Suprapubic skin (tissue), 4 donors: ENCODE measurements at regions not wholly inside any gene's neighbourhood (a gene's known extent, or its start where the extent isn't known, plus 50 kb on each side); places are given as distances from the start of the nearest gene placed in this dataset.

Experiments
- POLR2A ChIP-seq, 2 donors: fragments of 450-650 bp; IDR thresholded peaks; one replicate each; pipeline ENCODE4 v1.6.1; 2017; ENCODE audit warnings: antibody characterized with exemption in 2 of 2, mild to moderate bottlenecking in 2 of 2, moderate library complexity in 2 of 2
- POLR2AphosphoS5 ChIP-seq, 3 donors: sonication (generic); formaldehyde crosslinking; IDR thresholded peaks; one replicate each; pipeline ENCODE4 v1.6.1; 2017; ENCODE audit warnings: antibody characterized with exemption in 3 of 3
- TF ChIP-seq, protein P1 (sequence below), 2 donors: fragments of 200-600 bp in 1 of 2; fragments of 450-650 bp in 1 of 2; sonication (generic) in 1 of 2; IDR thresholded peaks; one replicate each; pipeline ENCODE4 v1.5.1; 2016 to 2019; ENCODE audit warnings: antibody characterized with exemption in 2 of 2, mild to moderate bottlenecking in 1 of 2, moderate library complexity in 1 of 2

DNA sequence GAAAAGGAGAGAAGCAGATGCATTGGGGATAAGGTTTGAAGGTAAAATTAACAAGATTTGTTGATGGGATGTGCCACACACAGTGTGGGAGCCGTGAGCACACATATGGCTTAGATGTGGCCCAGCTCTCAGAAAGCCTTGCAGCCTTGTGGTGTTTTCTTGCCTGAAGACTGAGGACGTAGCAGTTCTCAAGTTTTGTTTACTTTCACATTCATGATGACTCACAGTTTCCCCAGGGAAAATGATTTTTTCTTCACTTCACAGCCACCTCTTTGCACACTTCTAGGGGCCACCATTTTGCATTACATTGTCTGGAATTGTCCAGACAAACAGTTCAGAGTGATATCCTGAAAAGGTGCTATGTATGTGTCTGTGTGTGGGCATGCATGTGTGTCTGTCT lies 126.2 kb downstream of the BASP1 start:
- TF ChIP-seq, protein P1, sequence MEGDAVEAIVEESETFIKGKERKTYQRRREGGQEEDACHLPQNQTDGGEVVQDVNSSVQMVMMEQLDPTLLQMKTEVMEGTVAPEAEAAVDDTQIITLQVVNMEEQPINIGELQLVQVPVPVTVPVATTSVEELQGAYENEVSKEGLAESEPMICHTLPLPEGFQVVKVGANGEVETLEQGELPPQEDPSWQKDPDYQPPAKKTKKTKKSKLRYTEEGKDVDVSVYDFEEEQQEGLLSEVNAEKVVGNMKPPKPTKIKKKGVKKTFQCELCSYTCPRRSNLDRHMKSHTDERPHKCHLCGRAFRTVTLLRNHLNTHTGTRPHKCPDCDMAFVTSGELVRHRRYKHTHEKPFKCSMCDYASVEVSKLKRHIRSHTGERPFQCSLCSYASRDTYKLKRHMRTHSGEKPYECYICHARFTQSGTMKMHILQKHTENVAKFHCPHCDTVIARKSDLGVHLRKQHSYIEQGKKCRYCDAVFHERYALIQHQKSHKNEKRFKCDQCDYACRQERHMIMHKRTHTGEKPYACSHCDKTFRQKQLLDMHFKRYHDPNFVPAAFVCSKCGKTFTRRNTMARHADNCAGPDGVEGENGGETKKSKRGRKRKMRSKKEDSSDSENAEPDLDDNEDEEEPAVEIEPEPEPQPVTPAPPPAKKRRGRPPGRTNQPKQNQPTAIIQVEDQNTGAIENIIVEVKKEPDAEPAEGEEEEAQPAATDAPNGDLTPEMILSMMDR (IDR thresholded peaks at IDR 0.05): no peak
- TF ChIP-seq POLR2A (IDR thresholded peaks at IDR 0.05): no peak
- TF ChIP-seq POLR2AphosphoS5 (IDR thresholded peaks at IDR 0.05): no peak
